Effector memory CD8-positive, alpha-beta T cell (primary cell): ENCODE measurements at regions not wholly inside any gene's neighbourhood (a gene's known extent, or its start where the extent isn't known, plus 50 kb on each side); places are given as distances from the start of the nearest gene placed in this dataset.

ENCODE experiments used
- ATAC-seq: fragments of 150-1000 bp; cut with Tn5 transposase; replicated peaks from 2 replicates; pipeline ENCODE4 v1.10.0; 2021; ENCODE audit warnings: mild to moderate bottlenecking, moderate library complexity
- DNase-seq, 3 experiments: peaks; one replicate each; pipeline ENCODE4 v3.0.0; 2021
- H3K27ac Mint-ChIP-seq, 2 donors: one replicate each; pipeline ENCODE4 v1.8.0; 2022; ENCODE audit warnings: mild to moderate bottlenecking in 2 of 2, mixed read lengths in 2 of 2, moderate library complexity in 2 of 2
- H3K27me3 Mint-ChIP-seq, 2 donors: one replicate each; pipeline ENCODE4 v1.8.0; 2022; ENCODE audit warnings: mixed read lengths in 2 of 2
- H3K36me3 Mint-ChIP-seq: one replicate; pipeline ENCODE4 v1.8.0; 2022; ENCODE audit warnings: mild to moderate bottlenecking, moderate library complexity, mixed read lengths; ENCODE audit not compliant: insufficient read depth
- H3K4me1 Mint-ChIP-seq, 2 donors: one replicate each; pipeline ENCODE4 v1.8.0; 2022; ENCODE audit warnings: low read depth in 2 of 2, mixed read lengths in 2 of 2
- H3K4me3 Mint-ChIP-seq, 2 donors: one replicate each; pipeline ENCODE4 v1.8.0; 2022; ENCODE audit warnings: mild to moderate bottlenecking in 2 of 2, mixed read lengths in 2 of 2, moderate library complexity in 2 of 2
- H3K9me3 Mint-ChIP-seq, 2 donors: one replicate each; pipeline ENCODE4 v1.8.0; 2022; ENCODE audit warnings: mixed read lengths in 2 of 2

- ATAC-seq, result no peak
- no peaks in the 10 kb centered on the region for H3K36me3 Mint-ChIP-seq
- H3K4me1 Mint-ChIP-seq, result no peaks in the 10 kb centered on the region
- no peak for DNase-seq
- no peak overlapping the region for H3K4me3 Mint-ChIP-seq
- H3K9me3 Mint-ChIP-seq, result peaks cover 10 to 19% of the 10 kb centered on the region in 2 donors
- H3K27me3 Mint-ChIP-seq, result no peaks in the 10 kb centered on the region
- no peak overlapping the region for H3K27ac Mint-ChIP-seq
These were observed 407.3 kb upstream of the ANO3 start for GRCh38 chr11:25924586-25924985.

GRCh38 chr11:25925359-25925758 lies 406.6 kb upstream of the ANO3 start:
- DNase-seq (no peak), ATAC-seq (no peak)
- Mint-ChIP-seq H3K36me3 (no peaks in the 10 kb centered on the region), H3K9me3 (peaks cover 10 to 16% of the 10 kb centered on the region in 2 donors), H3K27me3 (no peaks in the 10 kb centered on the region), H3K4me1 (no peaks in the 10 kb centered on the region), H3K4me3 (no peak overlapping the region), H3K27ac (no peak overlapping the region)

GRCh38 chr11:25927411-25927953 lies 404.4 kb upstream of the ANO3 start:
- no peak overlapping the region for H3K27ac Mint-ChIP-seq

GRCh38 chr11:25928076-25928475 lies 403.9 kb upstream of the ANO3 start:
- H3K27me3 Mint-ChIP-seq, result no peaks in the 10 kb centered on the region
- H3K27ac Mint-ChIP-seq, result no peak overlapping the region
- DNase-seq, result no peak
- no peaks in the 10 kb centered on the region for H3K4me1 Mint-ChIP-seq
- H3K9me3 Mint-ChIP-seq, result peaks cover 7 to 14% of the 10 kb centered on the region in 2 donors
- H3K36me3 Mint-ChIP-seq, result no peaks in the 10 kb centered on the region
- no peak overlapping the region for H3K4me3 Mint-ChIP-seq
- ATAC-seq, result no peak

More at GRCh38 chr11:25927411-25927953, 404.4 kb upstream of the ANO3 start:
- H3K4me3 Mint-ChIP-seq, result no peak overlapping the region
- no peaks in the 10 kb centered on the region for H3K36me3 Mint-ChIP-seq
- no peaks in the 10 kb centered on the region for H3K4me1 Mint-ChIP-seq
- DNase-seq (no peak), ATAC-seq (no peak)
- peaks cover 12 to 17% of the 10 kb centered on the region in 2 donors for H3K9me3 Mint-ChIP-seq
- H3K27me3 Mint-ChIP-seq, result no peaks in the 10 kb centered on the region

GRCh38 chr11:25938952-25939351 lies 393.0 kb upstream of the ANO3 start:
- H3K27ac Mint-ChIP-seq, result no peak overlapping the region
- DNase-seq (no peak), ATAC-seq (no peak)
- H3K36me3 Mint-ChIP-seq, result no peaks in the 10 kb centered on the region
- H3K4me3 Mint-ChIP-seq, result no peak overlapping the region
- no peaks in the 10 kb centered on the region for H3K27me3 Mint-ChIP-seq
- H3K4me1 Mint-ChIP-seq, result no peaks in the 10 kb centered on the region
- H3K9me3 Mint-ChIP-seq, result peaks cover 10 to 19% of the 10 kb centered on the region in 2 donors

- Mint-ChIP-seq H3K36me3 (no peaks in the 10 kb centered on the region), H3K9me3 (peaks cover 10 to 19% of the 10 kb centered on the region in 2 donors), H3K4me1 (no peaks in the 10 kb centered on the region), H3K27me3 (no peaks in the 10 kb centered on the region), H3K4me3 (no peak overlapping the region), H3K27ac (no peak overlapping the region)
- DNase-seq, result no peak
- ATAC-seq, result no peak
These were observed 392.2 kb upstream of the ANO3 start for GRCh38 chr11:25939691-25940090.

- no peak for DNase-seq
- H3K9me3 Mint-ChIP-seq, result peaks cover 12 to 20% of the 10 kb centered on the region in 2 donors
- H3K27me3 Mint-ChIP-seq, result no peaks in the 10 kb centered on the region
- no peak for ATAC-seq
- no peaks in the 10 kb centered on the region for H3K4me1 Mint-ChIP-seq
- no peak overlapping the region for H3K4me3 Mint-ChIP-seq
- no peak overlapping the region for H3K27ac Mint-ChIP-seq
- no peaks in the 10 kb centered on the region for H3K36me3 Mint-ChIP-seq
These were observed 390.6 kb upstream of the ANO3 start for GRCh38 chr11:25941353-25941752.

GRCh38 chr11:25943031-25943430 lies 388.9 kb upstream of the ANO3 start:
- Mint-ChIP-seq H3K27ac (no peak overlapping the region), H3K9me3 (peaks cover 15 to 18% of the 10 kb centered on the region in 2 donors)
- no peak for DNase-seq

GRCh38 chr11:25943777-25944661 lies 387.9 kb upstream of the ANO3 start:
- Mint-ChIP-seq H3K36me3 (no peaks in the 10 kb centered on the region), H3K27ac (no peak overlapping the region), H3K4me1 (no peaks in the 10 kb centered on the region), H3K27me3 (no peaks in the 10 kb centered on the region), H3K9me3 (peaks cover 13 to 22% of the 10 kb centered on the region in 2 donors), H3K4me3 (no peak overlapping the region)
- DNase-seq, result no peak
- ATAC-seq, result no peak

More at GRCh38 chr11:25943031-25943430, 388.9 kb upstream of the ANO3 start:
- H3K27me3 Mint-ChIP-seq, result no peaks in the 10 kb centered on the region
- no peaks in the 10 kb centered on the region for H3K4me1 Mint-ChIP-seq
- ATAC-seq, result no peak
- H3K4me3 Mint-ChIP-seq, result no peak overlapping the region
- H3K36me3 Mint-ChIP-seq, result no peaks in the 10 kb centered on the region

GRCh38 chr11:25949918-25950317 lies 382.0 kb upstream of the ANO3 start:
- ATAC-seq (no peak), DNase-seq (no peak)
- no peaks in the 10 kb centered on the region for H3K4me1 Mint-ChIP-seq
- no peak overlapping the region for H3K4me3 Mint-ChIP-seq
- H3K27ac Mint-ChIP-seq, result no peak overlapping the region
- H3K27me3 Mint-ChIP-seq, result no peaks in the 10 kb centered on the region
- H3K36me3 Mint-ChIP-seq, result no peaks in the 10 kb centered on the region
- H3K9me3 Mint-ChIP-seq, result peaks cover 7 to 24% of the 10 kb centered on the region in 2 donors

GRCh38 chr11:25953006-25953405 lies 378.9 kb upstream of the ANO3 start:
- no peak for ATAC-seq
- no peak overlapping the region for H3K27ac Mint-ChIP-seq
- H3K36me3 Mint-ChIP-seq, result no peaks in the 10 kb centered on the region
- H3K9me3 Mint-ChIP-seq, result peaks cover 2 to 14% of the 10 kb centered on the region in 2 donors
- no peaks in the 10 kb centered on the region for H3K27me3 Mint-ChIP-seq
- DNase-seq, result no peak
- no peak overlapping the region for H3K4me3 Mint-ChIP-seq
- H3K4me1 Mint-ChIP-seq, result no peaks in the 10 kb centered on the region

GRCh38 chr11:25958045-25958444 lies 373.9 kb upstream of the ANO3 start:
- Mint-ChIP-seq H3K4me1 (no peaks in the 10 kb centered on the region), H3K4me3 (no peak overlapping the region), H3K27me3 (no peaks in the 10 kb centered on the region), H3K36me3 (no peaks in the 10 kb centered on the region), H3K9me3 (peaks cover 0 to 2% of the 10 kb centered on the region in 2 donors), H3K27ac (no peak overlapping the region)
- DNase-seq (no peak), ATAC-seq (no peak)

GRCh38 chr11:25961539-25961938 lies 370.4 kb upstream of the ANO3 start:
- Mint-ChIP-seq H3K9me3 (peaks cover 0 to 7% of the 10 kb centered on the region in 2 donors), H3K27ac (no peak overlapping the region), H3K27me3 (no peaks in the 10 kb centered on the region), H3K4me3 (no peak overlapping the region), H3K36me3 (no peaks in the 10 kb centered on the region), H3K4me1 (no peaks in the 10 kb centered on the region)
- ATAC-seq (no peak), DNase-seq (no peak)
